Ishikawa (cell line): ENCODE measurements at regions not wholly inside any gene's neighbourhood (a gene's known extent, or its start where the extent isn't known, plus 50 kb on each side); places are given as distances from the start of the nearest gene placed in this dataset.

Source experiments
- CEBPB ChIP-seq: IDR thresholded peaks from 2 replicates; pipeline ENCODE4 v1.6.1; 2012
- CREB1 ChIP-seq: IDR thresholded peaks from 2 replicates; pipeline ENCODE4 v1.6.1; 2012; ENCODE audit warnings: low read depth
- EGR1 ChIP-seq: IDR thresholded peaks from 2 replicates; pipeline ENCODE4 v1.6.1; 2012
- EP300 ChIP-seq: IDR thresholded peaks from 2 replicates; pipeline ENCODE4 v1.6.1; 2012; ENCODE audit warnings: borderline replicate concordance
- FOXM1 ChIP-seq: IDR thresholded peaks from 2 replicates; pipeline ENCODE4 v1.6.1; 2012; ENCODE audit warnings: low read depth, borderline replicate concordance
- MAX ChIP-seq: IDR thresholded peaks from 2 replicates; pipeline ENCODE4 v1.6.1; 2012
- NFIC ChIP-seq: IDR thresholded peaks from 2 replicates; pipeline ENCODE4 v1.6.1; 2012
- RAD21 ChIP-seq: IDR thresholded peaks from 2 replicates; pipeline ENCODE4 v1.6.1; 2012; ENCODE audit warnings: low read depth
- REST ChIP-seq: IDR thresholded peaks from 2 replicates; pipeline ENCODE4 v1.6.1; 2012; ENCODE audit warnings: low read depth, mild to moderate bottlenecking
- TAF1 ChIP-seq: IDR thresholded peaks from 2 replicates; pipeline ENCODE4 v1.6.1; 2012; ENCODE audit warnings: low read depth, mild to moderate bottlenecking
- TCF12 ChIP-seq: IDR thresholded peaks from 2 replicates; pipeline ENCODE4 v1.6.1; 2012; ENCODE audit warnings: low read depth
- TEAD4 ChIP-seq: IDR thresholded peaks from 2 replicates; pipeline ENCODE4 v1.6.1; 2012
- USF1 ChIP-seq: IDR thresholded peaks from 2 replicates; pipeline ENCODE4 v1.6.1; 2012
- YY1 ChIP-seq: IDR thresholded peaks from 2 replicates; pipeline ENCODE4 v1.6.1; 2012; ENCODE audit warnings: low read depth
- ZBTB7A ChIP-seq: IDR thresholded peaks from 2 replicates; pipeline ENCODE4 v1.6.1; 2012; ENCODE audit warnings: low read depth

- TF ChIP-seq FOXM1 (no peak), CEBPB (no peak), RAD21 (no peak), TCF12 (no peak), USF1 (no peak), NFIC (no peak)
Measured at GRCh38 chr5:72619677-72620076, 112.5 kb upstream of the ZNF366 start.

GRCh38 chr5:72619251-72619650 is 112.0 kb upstream of the ZNF366 start:
- TF ChIP-seq FOXM1, result no peak
- TF ChIP-seq EGR1, result no peak
- TF ChIP-seq MAX, result no peak
- TF ChIP-seq CEBPB, result no peak
- TF ChIP-seq EP300, result no peak
- no peak for TF ChIP-seq CREB1
- no peak for TF ChIP-seq USF1
- no peak for TF ChIP-seq YY1
- no peak for TF ChIP-seq RAD21
- no peak for TF ChIP-seq NFIC
- TF ChIP-seq TAF1, result no peak
- no peak for TF ChIP-seq ZBTB7A

- TF ChIP-seq EGR1 (no peak), EP300 (no peak), RAD21 (no peak), TEAD4 (no peak), USF1 (peak; percentile 80), NFIC (no peak)
Measured at GRCh38 chr5:72618708-72619107, 111.5 kb upstream of the ZNF366 start.

GRCh38 chr5:72615061-72615460 is 107.9 kb upstream of the ZNF366 start:
- TF ChIP-seq EGR1 (no peak), MAX (no peak), USF1 (no peak)

GRCh38 chr5:72613515-72613914 is 106.3 kb upstream of the ZNF366 start:
- TF ChIP-seq CREB1 (no peak), EP300 (no peak), FOXM1 (no peak), ZBTB7A (no peak), RAD21 (no peak), EGR1 (no peak), USF1 (no peak), YY1 (no peak), TCF12 (no peak), REST (no peak), CEBPB (no peak), TEAD4 (no peak), TAF1 (no peak), NFIC (no peak), MAX (no peak)

- TF ChIP-seq CEBPB (no peak), TEAD4 (no peak), USF1 (no peak)
Measured at GRCh38 chr5:72612810-72613209, 105.6 kb upstream of the ZNF366 start.

GRCh38 chr5:72611118-72611730 is 104.0 kb upstream of the ZNF366 start:
- TF ChIP-seq RAD21 (peak; percentile 72), NFIC (no peak)
